ENCODE measurements at regions not wholly inside any gene's neighbourhood (a gene's known extent, or its start where the extent isn't known, plus 50 kb on each side); places are given as distances from the start of the nearest gene placed in this dataset.

GRCh38 chr16:7107436-7107835 lies 225.2 kb upstream of the RBFOX1 start:
- TF ChIP-seq, protein P1, sequence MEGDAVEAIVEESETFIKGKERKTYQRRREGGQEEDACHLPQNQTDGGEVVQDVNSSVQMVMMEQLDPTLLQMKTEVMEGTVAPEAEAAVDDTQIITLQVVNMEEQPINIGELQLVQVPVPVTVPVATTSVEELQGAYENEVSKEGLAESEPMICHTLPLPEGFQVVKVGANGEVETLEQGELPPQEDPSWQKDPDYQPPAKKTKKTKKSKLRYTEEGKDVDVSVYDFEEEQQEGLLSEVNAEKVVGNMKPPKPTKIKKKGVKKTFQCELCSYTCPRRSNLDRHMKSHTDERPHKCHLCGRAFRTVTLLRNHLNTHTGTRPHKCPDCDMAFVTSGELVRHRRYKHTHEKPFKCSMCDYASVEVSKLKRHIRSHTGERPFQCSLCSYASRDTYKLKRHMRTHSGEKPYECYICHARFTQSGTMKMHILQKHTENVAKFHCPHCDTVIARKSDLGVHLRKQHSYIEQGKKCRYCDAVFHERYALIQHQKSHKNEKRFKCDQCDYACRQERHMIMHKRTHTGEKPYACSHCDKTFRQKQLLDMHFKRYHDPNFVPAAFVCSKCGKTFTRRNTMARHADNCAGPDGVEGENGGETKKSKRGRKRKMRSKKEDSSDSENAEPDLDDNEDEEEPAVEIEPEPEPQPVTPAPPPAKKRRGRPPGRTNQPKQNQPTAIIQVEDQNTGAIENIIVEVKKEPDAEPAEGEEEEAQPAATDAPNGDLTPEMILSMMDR (conservative IDR thresholded peaks at IDR 0.05; ENCODE audit: low read depth in 2 of 2), result no peak
- TF ChIP-seq EZH2 (IDR thresholded peaks at IDR 0.05; ENCODE audit: low read depth, unreplicated experiment) (no peak), POLR2AphosphoS5 (IDR thresholded peaks at IDR 0.05; ENCODE audit: low read depth) (no peak), EZH2phosphoT487 (IDR thresholded peaks at IDR 0.05; ENCODE audit: unreplicated experiment) (no peak), CREB1 (CRISPR knock-in tag; IDR thresholded peaks at IDR 0.05; ENCODE audit: low read depth) (no peak)
- TF ChIP-seq, protein P2, sequence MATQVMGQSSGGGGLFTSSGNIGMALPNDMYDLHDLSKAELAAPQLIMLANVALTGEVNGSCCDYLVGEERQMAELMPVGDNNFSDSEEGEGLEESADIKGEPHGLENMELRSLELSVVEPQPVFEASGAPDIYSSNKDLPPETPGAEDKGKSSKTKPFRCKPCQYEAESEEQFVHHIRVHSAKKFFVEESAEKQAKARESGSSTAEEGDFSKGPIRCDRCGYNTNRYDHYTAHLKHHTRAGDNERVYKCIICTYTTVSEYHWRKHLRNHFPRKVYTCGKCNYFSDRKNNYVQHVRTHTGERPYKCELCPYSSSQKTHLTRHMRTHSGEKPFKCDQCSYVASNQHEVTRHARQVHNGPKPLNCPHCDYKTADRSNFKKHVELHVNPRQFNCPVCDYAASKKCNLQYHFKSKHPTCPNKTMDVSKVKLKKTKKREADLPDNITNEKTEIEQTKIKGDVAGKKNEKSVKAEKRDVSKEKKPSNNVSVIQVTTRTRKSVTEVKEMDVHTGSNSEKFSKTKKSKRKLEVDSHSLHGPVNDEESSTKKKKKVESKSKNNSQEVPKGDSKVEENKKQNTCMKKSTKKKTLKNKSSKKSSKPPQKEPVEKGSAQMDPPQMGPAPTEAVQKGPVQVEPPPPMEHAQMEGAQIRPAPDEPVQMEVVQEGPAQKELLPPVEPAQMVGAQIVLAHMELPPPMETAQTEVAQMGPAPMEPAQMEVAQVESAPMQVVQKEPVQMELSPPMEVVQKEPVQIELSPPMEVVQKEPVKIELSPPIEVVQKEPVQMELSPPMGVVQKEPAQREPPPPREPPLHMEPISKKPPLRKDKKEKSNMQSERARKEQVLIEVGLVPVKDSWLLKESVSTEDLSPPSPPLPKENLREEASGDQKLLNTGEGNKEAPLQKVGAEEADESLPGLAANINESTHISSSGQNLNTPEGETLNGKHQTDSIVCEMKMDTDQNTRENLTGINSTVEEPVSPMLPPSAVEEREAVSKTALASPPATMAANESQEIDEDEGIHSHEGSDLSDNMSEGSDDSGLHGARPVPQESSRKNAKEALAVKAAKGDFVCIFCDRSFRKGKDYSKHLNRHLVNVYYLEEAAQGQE (IDR thresholded peaks at IDR 0.05; ENCODE audit: unreplicated experiment), result no peak
